HCT116 (cell line): ENCODE measurements at regions not wholly inside any gene's neighbourhood (a gene's known extent, or its start where the extent isn't known, plus 50 kb on each side); places are given as distances from the start of the nearest gene placed in this dataset.

Experiments
- ATAC-seq: fragments of 200-7000 bp; cut with Tn5 transposase; 2 replicates; pipeline ENCODE4 v1.9.1; 2020; ENCODE audit warnings: mild to moderate bottlenecking, moderate library complexity
- BruUV-seq: library from RNA; stranded (reverse); fragments of 400-500 nt; replicated peaks from 2 replicates; lab custom pipeline; 2021; lab: Mats Ljungman, UMichigan
- CTCF ChIA-PET: fragments of 300-600 bp; sonication (Branson Sonifier 250); formaldehyde crosslinking; loops from one replicate; lab custom pipeline; 2021; ENCODE audit warnings: antibody characterized with exemption; lab: Charles Lee
- POLR2A ChIA-PET: fragments of 300-600, 350-600 bp; sonication (Branson Sonifier 250); formaldehyde crosslinking; loops from one replicate; lab custom pipeline; 2021; ENCODE audit warnings: antibody characterized with exemption; lab: Charles Lee
- RAD21 ChIA-PET, 2 experiments: fragments of 300-600 bp; sonication (Branson Sonifier 250); formaldehyde crosslinking; loops; one replicate each; lab custom pipeline; 2023; ENCODE audit warnings: low total read pairs in 2 of 2; ENCODE audit not compliant: uncharacterized antibody in 2 of 2, unreplicated experiment in 2 of 2, low non-redundant PET in 1 of 2; lab: Charles Lee
- DNase-seq: peaks from one replicate; pipeline ENCODE4 v3.0.0-alpha.2; 2010; ENCODE audit warnings: low read depth, low spot score
- H2AFZ ChIP-seq: fragments of 200-600 bp; shearing (Covaris generic), sonication (generic); 2 replicates; pipeline ENCODE4 v1.6.1; 2017; ENCODE audit warnings: low read depth, mixed run types, mixed read lengths, antibody characterized with exemption, low read length; ENCODE audit not compliant: poor library complexity, severe bottlenecking
- H3K27ac ChIP-seq: 2 replicates; pipeline ENCODE4 v1.5.1; 2012; ENCODE audit warnings: low read depth, low read length
- H3K27me3 ChIP-seq: fragments of 200-600 bp; sonication (generic); 2 replicates; pipeline ENCODE4 v1.6.1; 2016; ENCODE audit warnings: mixed run types, low read length, mixed read lengths; ENCODE audit not compliant: insufficient read depth
- H3K36me3 ChIP-seq, 2 experiments: fragments of 200-500 bp in 1 of 2; fragments of 200-600 bp in 1 of 2; sonication (Bioruptor generic) in 1 of 2; sonication (generic) in 1 of 2; 2 replicates each; pipeline versions ENCODE4 v1.5.1 to v1.6.1; 2014 to 2016; ENCODE audit warnings: low read length in 2 of 2, inconsistent platforms in 1 of 2, mixed read lengths in 1 of 2, mixed run types in 1 of 2; ENCODE audit not compliant: insufficient read depth in 2 of 2, control insufficient read depth in 1 of 2
- H3K4me1 ChIP-seq, 2 experiments: fragments of 200-600 bp in 1 of 2; sonication (generic) in 1 of 2; 2 replicates each; pipeline versions ENCODE4 v1.5.1 to v1.6.1; 2012 to 2017; ENCODE audit warnings: low read length in 2 of 2, inconsistent platforms in 1 of 2, mild to moderate bottlenecking in 1 of 2, mixed read lengths in 1 of 2, mixed run types in 1 of 2, moderate library complexity in 1 of 2; ENCODE audit not compliant: insufficient read depth in 2 of 2, control insufficient read depth in 1 of 2
- H3K4me2 ChIP-seq: fragments of 200-600 bp; sonication (generic); 2 replicates; pipeline ENCODE4 v1.6.1; 2017; ENCODE audit warnings: mixed run types, low read length, mixed read lengths
- H3K4me3 ChIP-seq, 2 experiments: fragments of 200-600 bp in 1 of 2; sonication (generic) in 1 of 2; replicated peaks in 1 of 2; 2 replicates each; pipeline ENCODE4 v1.5.1; 2011 to 2016; ENCODE audit warnings: low read length in 2 of 2, control low read depth in 1 of 2, low read depth in 1 of 2, mild to moderate bottlenecking in 1 of 2, mixed read lengths in 1 of 2, mixed run types in 1 of 2
- H3K79me2 ChIP-seq: fragments of 200-600 bp; sonication (generic); 2 replicates; pipeline ENCODE4 v1.6.1; 2017; ENCODE audit warnings: mild to moderate bottlenecking, mixed run types, low read length, moderate library complexity, mixed read lengths; ENCODE audit not compliant: insufficient read depth
- H3K9ac ChIP-seq: fragments of 200-600 bp; sonication (generic); 2 replicates; pipeline ENCODE4 v1.6.1; 2016; ENCODE audit warnings: low read length, mixed read lengths
- H3K9me2 ChIP-seq: fragments of 200-600 bp; sonication (generic), shearing (Covaris generic); 2 replicates; pipeline ENCODE4 v1.6.1; 2017; ENCODE audit warnings: mixed run types, mild to moderate bottlenecking, moderate library complexity; ENCODE audit not compliant: insufficient read depth
- H3K9me3 ChIP-seq, 2 experiments: fragments of 200-500 bp in 1 of 2; fragments of 200-600 bp in 1 of 2; sonication (Bioruptor generic) in 1 of 2; sonication (generic) in 1 of 2; 2 replicates each; pipeline ENCODE4 v1.6.1; 2014 to 2017; ENCODE audit warnings: low read length in 2 of 2, mixed read lengths in 2 of 2, inconsistent platforms in 1 of 2, low read depth in 1 of 2, mild to moderate bottlenecking in 1 of 2, mixed run types in 1 of 2, moderate library complexity in 1 of 2; ENCODE audit not compliant: control insufficient read depth in 1 of 2, insufficient read depth in 1 of 2
- H4K20me1 ChIP-seq: fragments of 200-600 bp; sonication (generic), shearing (Covaris generic); 2 replicates; pipeline ENCODE4 v1.6.1; 2017; ENCODE audit warnings: mixed run types, mild to moderate bottlenecking, moderate library complexity; ENCODE audit not compliant: insufficient read depth
- CEBPB ChIP-seq: IDR thresholded peaks from 2 replicates; pipeline ENCODE4 v1.6.1; 2012; ENCODE audit warnings: low read depth
- ELF1 ChIP-seq: IDR thresholded peaks from 2 replicates; pipeline ENCODE4 v1.6.1; 2012; ENCODE audit warnings: low read depth, borderline replicate concordance
- EZH2 ChIP-seq: fragments of 200-600 bp; sonication (generic); IDR thresholded peaks from 2 replicates; pipeline ENCODE4 v1.6.1; 2017; ENCODE audit warnings: antibody characterized with exemption, mixed run types
- EZH2phosphoT487 ChIP-seq: fragments of 200-600 bp; IDR thresholded peaks from 2 replicates; pipeline ENCODE4 v1.6.1; 2018; ENCODE audit warnings: antibody characterized with exemption, borderline replicate concordance
- FOSL1 ChIP-seq: IDR thresholded peaks from 2 replicates; pipeline ENCODE4 v1.6.1; 2012; ENCODE audit warnings: low read depth
- JUND ChIP-seq: IDR thresholded peaks from 2 replicates; pipeline ENCODE4 v1.6.1; 2012
- MAX ChIP-seq: IDR thresholded peaks from 2 replicates; pipeline ENCODE4 v1.6.1; 2012
- POLR2A ChIP-seq: IDR thresholded peaks from 2 replicates; pipeline ENCODE4 v1.7.0; 2011; ENCODE audit warnings: borderline replicate concordance; ENCODE audit not compliant: insufficient read depth, insufficient read length; ENCODE audit errors: extremely low read depth
- POLR2AphosphoS5 ChIP-seq: IDR thresholded peaks from 2 replicates; pipeline ENCODE4 v1.6.1; 2011; ENCODE audit warnings: mild to moderate bottlenecking, low read depth, low read length, moderate library complexity
- RAD21 ChIP-seq: IDR thresholded peaks from 2 replicates; pipeline ENCODE4 v1.6.1; 2012; ENCODE audit warnings: low read depth, mild to moderate bottlenecking
- REST ChIP-seq: IDR thresholded peaks from 2 replicates; pipeline ENCODE4 v1.6.1; 2012; ENCODE audit warnings: low read depth
- SP1 ChIP-seq: IDR thresholded peaks from 2 replicates; pipeline ENCODE4 v1.6.1; 2012; ENCODE audit warnings: low read depth
- SRF ChIP-seq: IDR thresholded peaks from 2 replicates; pipeline ENCODE4 v1.6.1; 2012; ENCODE audit warnings: low read depth
- TCF7L2 ChIP-seq: IDR thresholded peaks from 2 replicates; pipeline ENCODE4 v1.7.0; 2011; ENCODE audit warnings: borderline replicate concordance, inconsistent platforms; ENCODE audit not compliant: insufficient read depth, insufficient read length; ENCODE audit errors: extremely low read depth
- ZNF274 ChIP-seq: fragments of 200-500 bp; sonication (Bioruptor generic); IDR thresholded peaks from 2 replicates; pipeline ENCODE4 v1.6.1; 2014; ENCODE audit warnings: mild to moderate bottlenecking, low read depth, low read length, inconsistent platforms
- intact Hi-C: fragments of 100-400 bp; cut with micrococcal nuclease; formaldehyde crosslinking; loops from 2 replicates; pipeline ENCODE4 v1.10.0; 2022

DNA sequence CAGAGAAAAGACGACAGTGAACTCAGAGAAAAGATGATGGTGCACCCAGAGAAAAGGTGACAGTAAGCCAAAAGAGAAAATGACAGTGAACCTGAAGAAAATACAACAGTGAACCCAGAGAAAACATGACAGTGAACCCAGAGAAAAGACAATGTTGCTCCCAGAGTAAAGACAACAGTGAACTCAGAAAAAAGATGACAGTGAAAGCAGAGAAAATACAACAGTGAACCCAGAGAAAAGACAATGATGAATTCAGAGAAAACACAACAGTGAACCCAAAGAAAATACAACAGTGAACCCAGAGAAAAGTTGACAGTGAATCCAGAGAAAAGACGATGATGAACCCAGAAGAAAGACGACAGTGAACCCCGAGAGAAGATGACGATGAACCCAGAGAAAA is 140.5 kb upstream of the MAP3K4 start:
- H3K36me3 ChIP-seq, result no peaks in the 10 kb centered on the region
- no peak overlapping the region for H3K27ac ChIP-seq
- no peak overlapping the region for H3K4me3 ChIP-seq
- H3K79me2 ChIP-seq, result no peaks in the 10 kb centered on the region
- H2AFZ ChIP-seq, result no peak overlapping the region
- no peaks in the 10 kb centered on the region for H4K20me1 ChIP-seq
- POLR2A ChIA-PET, result no interaction called here
- TF ChIP-seq TCF7L2 (no peak), SP1 (no peak), EZH2 (no peak), SRF (no peak), POLR2AphosphoS5 (no peak), CEBPB (no peak), JUND (no peak), MAX (no peak), REST (no peak), FOSL1 (no peak), ELF1 (no peak), RAD21 (no peak), POLR2A (no peak), ZNF274 (no peak), EZH2phosphoT487 (no peak)
- ATAC-seq, result no peak
- DNase-seq, result no peak
- no peaks in the 10 kb centered on the region for H3K9me2 ChIP-seq
- H3K9me3 ChIP-seq, result no peaks in the 10 kb centered on the region
- CTCF ChIA-PET, result no interaction called here
- H3K4me2 ChIP-seq, result no peak overlapping the region
- intact Hi-C loops, result no loop called here
- no peak overlapping the region for H3K9ac ChIP-seq
- BruUV-seq, result no TSS peak
- no peaks in the 10 kb centered on the region for H3K4me1 ChIP-seq
- RAD21 ChIA-PET, result no interaction called here
- no peaks in the 10 kb centered on the region for H3K27me3 ChIP-seq
